Neural cell (in vitro differentiated cells): ENCODE measurements at regions not wholly inside any gene's neighbourhood (a gene's known extent, or its start where the extent isn't known, plus 50 kb on each side); places are given as distances from the start of the nearest gene placed in this dataset.
"Not testable (repeated sequence)": the region's sequence is repeated elsewhere in the genome, so short reads cannot be mapped to it uniquely, and the experiment has no call there.

Experiments
- H2AFZ ChIP-seq: fragments of 200-600, 300-800 bp; sonication (generic), shearing (Covaris generic); 2 replicates; pipeline ENCODE4 v1.6.0; 2014; ENCODE audit warnings: low read depth, mild to moderate bottlenecking, antibody characterized with exemption, low read length, moderate library complexity
- H3F3A ChIP-seq: fragments of 200-600 bp; shearing (Covaris generic); 2 replicates; pipeline ENCODE4 v1.6.1; 2016; ENCODE audit warnings: mild to moderate bottlenecking, moderate library complexity, mixed read lengths, antibody characterized with exemption, low read length; ENCODE audit not compliant: insufficient read depth, poor library complexity, severe bottlenecking
- H3K27ac ChIP-seq: fragments of 200-600, 300-800 bp; sonication (generic), shearing (Covaris generic); 2 replicates; pipeline ENCODE4 v1.5.1; 2014; ENCODE audit warnings: mild to moderate bottlenecking, low read length, moderate library complexity
- H3K27me3 ChIP-seq: fragments of 300-800, 200-600 bp; sonication (generic), shearing (Covaris generic); 2 replicates; pipeline ENCODE4 v1.6.0; 2014; ENCODE audit warnings: mild to moderate bottlenecking, low read depth, low read length, moderate library complexity; ENCODE audit not compliant: insufficient read depth
- H3K36me3 ChIP-seq: fragments of 300-800, 200-600 bp; sonication (generic), shearing (Covaris generic); 2 replicates; pipeline ENCODE4 v1.5.1; 2014; ENCODE audit warnings: mild to moderate bottlenecking, antibody characterized with exemption, low read length, moderate library complexity; ENCODE audit not compliant: insufficient read depth
- H3K4me2 ChIP-seq: fragments of 300-800, 200-600 bp; sonication (generic), shearing (Covaris generic); 2 replicates; pipeline ENCODE4 v1.6.0; 2014; ENCODE audit warnings: mild to moderate bottlenecking, low read length
- H3K4me3 ChIP-seq: fragments of 300-800, 200-600 bp; sonication (generic), shearing (Covaris generic); 2 replicates; pipeline ENCODE4 v1.5.1; 2014; ENCODE audit warnings: mild to moderate bottlenecking, low read length, moderate library complexity
- H3K79me2 ChIP-seq: fragments of 200-600 bp; shearing (Covaris generic); replicated peaks from 2 replicates; pipeline ENCODE4 v1.6.0; 2014; ENCODE audit warnings: mild to moderate bottlenecking, low read length, moderate library complexity; ENCODE audit not compliant: insufficient read depth
- H3K9ac ChIP-seq: fragments of 300-800, 200-600 bp; sonication (generic), shearing (Covaris generic); 2 replicates; pipeline ENCODE4 v1.6.1; 2016; ENCODE audit warnings: mild to moderate bottlenecking, low read length, mixed read lengths
- H3K9me2 ChIP-seq: fragments of 200-600 bp; shearing (Covaris generic); 2 replicates; pipeline ENCODE4 v1.6.1; 2016; ENCODE audit warnings: mild to moderate bottlenecking, low read length, mixed read lengths; ENCODE audit not compliant: insufficient read depth
- H3K9me3 ChIP-seq: fragments of 200-600, 300-800 bp; sonication (generic), shearing (Covaris generic); 2 replicates; pipeline ENCODE4 v1.6.1; 2016; ENCODE audit warnings: mild to moderate bottlenecking, mixed run types, low read length, moderate library complexity, mixed read lengths
- H4K20me1 ChIP-seq: fragments of 200-600 bp; shearing (Covaris generic); 2 replicates; pipeline ENCODE4 v1.6.1; 2016; ENCODE audit warnings: mild to moderate bottlenecking, mixed run types; ENCODE audit not compliant: insufficient read depth
- CTCF ChIP-seq: fragments of 450-650 bp; IDR thresholded peaks from 2 replicates; pipeline ENCODE4 v1.5.1; 2014; ENCODE audit warnings: antibody characterized with exemption, mild to moderate bottlenecking, moderate library complexity; ENCODE audit not compliant: poor library complexity, severe bottlenecking
- EP300 ChIP-seq: fragments of 450-650 bp; conservative IDR thresholded peaks from 2 replicates; pipeline ENCODE4 v1.6.1; 2014; ENCODE audit warnings: antibody characterized with exemption, mild to moderate bottlenecking, moderate library complexity; ENCODE audit not compliant: poor library complexity, severe bottlenecking
- EZH2 ChIP-seq: fragments of 200-600, 300-800 bp; shearing (Covaris generic), sonication (generic); IDR thresholded peaks from 2 replicates; pipeline ENCODE4 v1.6.1; 2014; ENCODE audit warnings: antibody characterized with exemption, low read length, borderline replicate concordance, mild to moderate bottlenecking; ENCODE audit not compliant: insufficient read depth, poor library complexity, severe bottlenecking
- MXI1 ChIP-seq: fragments of 450-650 bp; conservative IDR thresholded peaks from 2 replicates; pipeline ENCODE4 v1.6.1; 2014; ENCODE audit warnings: antibody characterized with exemption, mild to moderate bottlenecking; ENCODE audit not compliant: poor library complexity, severe bottlenecking
- POLR2AphosphoS5 ChIP-seq: IDR thresholded peaks from 2 replicates; pipeline ENCODE4 v1.6.1; 2012
- RAD21 ChIP-seq: fragments of 450-650 bp; conservative IDR thresholded peaks from 2 replicates; pipeline ENCODE4 v1.6.1; 2014; ENCODE audit warnings: antibody characterized with exemption, mild to moderate bottlenecking, moderate library complexity
- REST ChIP-seq: IDR thresholded peaks from 2 replicates; pipeline ENCODE4 v1.6.1; 2012; ENCODE audit warnings: borderline replicate concordance
- SMC3 ChIP-seq: fragments of 450-650 bp; conservative IDR thresholded peaks from 2 replicates; pipeline ENCODE4 v1.6.1; 2014; ENCODE audit warnings: antibody characterized with exemption, mild to moderate bottlenecking, moderate library complexity; ENCODE audit not compliant: poor library complexity
- TAF1 ChIP-seq: IDR thresholded peaks from 2 replicates; pipeline ENCODE4 v1.6.1; 2012; ENCODE audit warnings: low read depth

GRCh38 chr1:65650682-65651081 is 142.0 kb upstream of the PDE4B start:
- TF ChIP-seq EZH2 (no peak), CTCF (no peak), POLR2AphosphoS5 (no peak), SMC3 (no peak), RAD21 (no peak), EP300 (no peak), MXI1 (no peak)
- Histone ChIP-seq H3K4me3 (no peak overlapping the region), H2AFZ (no peak overlapping the region), H3K36me3 (no peaks in the 10 kb centered on the region), H3K79me2 (no peaks in the 10 kb centered on the region), H3K9me2 (no peaks in the 10 kb centered on the region), H3K9ac (no peak overlapping the region), H3K27ac (no peak overlapping the region), H3K4me2 (no peak overlapping the region), H3K9me3 (no peaks in the 10 kb centered on the region), H3F3A (no peaks in the 10 kb centered on the region), H3K27me3 (no peaks in the 10 kb centered on the region), H4K20me1 (no peaks in the 10 kb centered on the region)

- H3K9ac ChIP-seq, H3K4me2 ChIP-seq, H3K79me2 ChIP-seq, H3F3A ChIP-seq, H4K20me1 ChIP-seq, H2AFZ ChIP-seq, H3K4me3 ChIP-seq, H3K27me3 ChIP-seq, H3K36me3 ChIP-seq, H3K9me2 ChIP-seq, H3K9me3 ChIP-seq, H3K27ac ChIP-seq: not testable (repeated sequence)
Observed at GRCh38 chr1:65654526-65654925, 138.2 kb upstream of the PDE4B start.

GRCh38 chr1:65657609-65658008 is 135.1 kb upstream of the PDE4B start:
- H3K9me3 ChIP-seq, H3K27me3 ChIP-seq, H3K27ac ChIP-seq, H3K4me2 ChIP-seq, H3F3A ChIP-seq, H4K20me1 ChIP-seq, H3K36me3 ChIP-seq, H3K9ac ChIP-seq, H3K4me3 ChIP-seq, H3K79me2 ChIP-seq, H2AFZ ChIP-seq, H3K9me2 ChIP-seq: not testable (repeated sequence)

GRCh38 chr1:65658122-65658521 is 134.6 kb upstream of the PDE4B start:
- Histone ChIP-seq H4K20me1 (no peaks in the 10 kb centered on the region), H3K9ac (no peak overlapping the region), H3F3A (no peaks in the 10 kb centered on the region), H2AFZ (no peak overlapping the region), H3K4me3 (no peak overlapping the region), H3K9me3 (no peaks in the 10 kb centered on the region), H3K27ac (no peak overlapping the region), H3K79me2 (no peaks in the 10 kb centered on the region), H3K9me2 (no peaks in the 10 kb centered on the region), H3K4me2 (no peak overlapping the region), H3K27me3 (no peaks in the 10 kb centered on the region), H3K36me3 (no peaks in the 10 kb centered on the region)
- no peak for TF ChIP-seq EP300
- no peak for TF ChIP-seq SMC3
- no peak for TF ChIP-seq EZH2
- no peak for TF ChIP-seq REST
- TF ChIP-seq MXI1, result no peak
- TF ChIP-seq RAD21, result no peak
- no peak for TF ChIP-seq POLR2AphosphoS5
- TF ChIP-seq CTCF, result no peak
- TF ChIP-seq TAF1, result no peak
